Stimulated activated CD4-positive, alpha-beta T cell treated with anti-CD3 and anti-CD28 coated beads, Interleukin-1b, Interleukin-23, amount 100 ng/mL, for 4 hours (primary cell): ENCODE measurements at regions not wholly inside any gene's neighbourhood (a gene's known extent, or its start where the extent isn't known, plus 50 kb on each side); places are given as distances from the start of the nearest gene placed in this dataset.
"Not testable (repeated sequence)": the region's sequence is repeated elsewhere in the genome, so short reads cannot be mapped to it uniquely, and the experiment has no call there.

ENCODE experiments used
- DNase-seq, 2 donors: peaks; one replicate each; pipeline ENCODE4 v3.0.0-alpha.2; 2020; ENCODE audit warnings: low read depth in 2 of 2

DNA sequence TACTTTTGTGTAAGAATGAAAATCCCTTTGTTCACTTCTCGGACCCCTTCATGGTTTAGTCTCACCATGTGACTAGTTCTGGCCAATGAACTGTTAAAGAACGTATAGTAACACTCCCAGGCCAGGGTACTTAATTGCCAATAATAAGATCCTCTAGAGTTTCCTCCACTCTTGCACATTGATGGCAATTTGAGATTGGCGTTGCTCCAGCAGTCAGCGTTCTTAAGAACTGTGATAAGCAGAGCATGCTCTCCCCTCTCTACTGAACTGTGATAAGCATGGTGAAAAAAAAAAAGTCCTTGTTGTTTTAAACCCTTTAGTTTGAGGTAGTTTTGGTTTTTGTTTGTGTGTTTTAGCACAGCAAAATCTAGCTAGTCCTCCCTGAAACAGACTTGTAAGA is 854.5 kb downstream of the SLC6A15 start:
- no peak for DNase-seq

DNA sequence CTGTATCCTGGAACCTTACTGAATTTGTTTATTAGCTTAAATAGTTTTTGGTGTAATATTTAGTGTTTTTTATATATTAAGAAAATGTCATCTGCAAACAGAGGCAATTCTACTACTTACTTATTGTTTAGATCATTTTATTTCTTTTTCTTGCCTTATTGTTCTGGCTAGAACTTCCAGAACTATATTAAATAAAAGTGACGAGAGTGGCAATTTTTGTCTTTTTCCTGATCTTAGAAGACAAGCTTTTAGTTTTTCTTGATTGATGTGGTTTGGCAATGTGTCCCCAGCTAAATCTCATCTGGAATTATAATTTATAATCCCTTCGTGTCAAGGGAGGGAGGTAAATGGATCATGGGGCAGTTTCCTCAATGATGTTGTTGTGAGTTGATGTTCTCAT is 857.8 kb downstream of the SLC6A15 start:
- DNase-seq, result no peak

DNA sequence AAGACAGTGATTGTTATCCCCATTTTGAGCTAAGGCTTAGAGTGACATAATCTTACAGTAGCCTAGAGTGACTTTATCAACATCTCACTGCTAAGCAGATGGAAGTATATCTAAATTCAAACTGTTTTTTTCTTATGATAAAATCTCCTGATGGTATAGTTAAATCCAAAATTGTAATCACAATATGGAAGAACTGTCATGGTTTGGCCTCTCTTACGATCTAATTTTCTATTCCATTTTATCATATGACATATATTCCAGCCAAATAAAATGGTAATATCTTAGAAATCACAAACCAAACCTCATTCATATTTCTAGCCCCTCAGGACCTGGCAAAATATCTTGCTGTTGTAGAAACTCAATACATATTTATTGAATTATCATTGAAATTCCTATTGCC is 864.7 kb downstream of the SLC6A15 start:
- DNase-seq, result no peak

DNA sequence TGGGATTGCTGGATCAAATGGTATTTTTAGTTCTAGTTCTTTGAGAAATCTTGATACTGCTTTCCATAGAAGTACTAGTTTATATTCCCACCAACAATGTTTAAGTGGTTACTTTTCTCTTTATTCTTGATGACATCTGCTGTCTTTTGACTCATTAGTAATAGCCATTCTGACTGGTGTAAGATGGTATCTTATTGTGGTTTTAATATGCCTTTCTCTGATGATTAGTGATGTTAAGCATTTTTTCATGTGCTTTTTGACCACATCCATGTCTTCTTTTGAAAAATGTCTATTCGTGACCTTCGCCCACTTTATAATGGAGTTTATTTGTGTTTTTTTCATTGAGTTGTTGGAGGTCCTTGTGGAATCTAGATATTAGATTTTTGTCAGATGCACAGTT is 865.7 kb downstream of the SLC6A15 start:
- no peak for DNase-seq

DNA sequence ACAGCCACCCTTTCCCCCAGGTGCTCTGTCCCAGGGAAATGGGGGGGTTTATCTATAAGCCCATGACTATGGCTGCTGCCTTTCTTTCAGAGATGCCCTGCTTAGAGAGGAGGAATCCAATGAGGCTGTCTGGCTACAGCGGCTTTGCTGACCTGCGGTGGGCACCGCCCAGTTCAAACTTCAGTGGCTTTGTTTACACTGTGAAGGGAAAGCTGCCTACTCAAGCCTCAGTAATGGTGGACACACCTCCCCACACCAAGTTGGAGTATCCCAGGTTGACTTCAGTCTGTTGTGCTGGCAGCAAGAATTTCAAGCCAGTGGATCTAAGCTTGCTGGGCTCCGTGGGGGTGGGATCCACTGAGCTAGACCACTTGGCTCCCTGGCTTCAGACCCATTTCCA is 869.2 kb downstream of the SLC6A15 start:
- DNase-seq, result no peak

DNA sequence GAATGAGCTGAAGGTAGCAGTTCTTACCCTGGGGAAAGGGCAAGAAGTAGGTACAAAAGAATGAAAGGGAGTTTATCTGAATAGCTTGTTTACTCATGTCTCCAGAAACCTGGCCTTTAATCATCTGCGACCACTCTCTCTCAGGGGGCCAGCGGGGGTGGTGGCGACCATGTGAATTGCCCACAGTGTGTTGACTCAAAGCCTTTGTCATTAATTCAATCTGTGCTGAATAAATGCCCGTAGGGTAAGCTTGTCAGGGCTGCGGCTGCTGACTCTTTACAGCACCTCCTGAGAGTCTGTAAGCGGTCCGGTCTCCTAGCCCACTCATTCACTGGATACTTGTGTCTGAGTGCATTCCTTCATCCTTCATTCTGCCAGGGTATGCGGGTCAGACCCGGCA is 874.4 kb downstream of the SLC6A15 start:
- DNase-seq, result no peak

DNA sequence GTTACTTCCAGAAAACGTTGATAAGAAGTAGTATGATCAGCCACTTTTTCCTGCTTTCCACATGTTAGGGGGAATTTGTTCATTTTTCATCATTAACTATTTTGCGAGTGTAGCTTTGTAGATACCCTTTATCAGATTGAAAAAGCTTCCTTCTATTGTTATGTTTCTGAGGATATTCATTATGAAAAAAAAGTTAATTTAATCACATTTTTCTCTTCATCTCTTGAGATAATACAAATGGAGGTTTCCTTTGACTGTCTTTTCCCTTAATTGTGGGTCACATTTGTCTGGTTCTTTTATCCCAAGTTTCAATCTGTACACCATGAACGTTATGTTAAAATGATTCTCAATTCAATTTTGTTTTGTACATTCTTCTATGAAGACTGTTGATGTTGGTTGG is 875.7 kb downstream of the SLC6A15 start:
- DNase-seq, result no peak

DNA sequence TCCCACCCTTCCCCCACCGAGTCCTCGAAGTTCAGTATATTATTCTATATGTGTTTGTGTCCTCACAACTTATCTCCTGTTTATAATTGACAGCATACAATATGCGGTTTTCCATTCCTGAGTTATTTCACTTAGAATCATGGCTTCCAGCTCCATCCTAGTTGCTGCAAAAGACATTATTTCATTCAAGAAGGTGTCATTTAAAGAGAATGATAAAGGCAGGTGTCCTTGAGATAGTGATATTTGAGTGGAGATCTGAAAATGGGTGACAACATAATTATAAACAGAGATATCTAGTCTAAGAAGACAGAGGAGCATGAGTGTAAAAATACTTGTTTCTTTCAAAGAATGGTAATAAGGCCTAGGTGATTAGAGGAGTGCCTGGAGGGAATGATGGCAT is 876.8 kb downstream of the SLC6A15 start:
- DNase-seq, result no peak

DNA sequence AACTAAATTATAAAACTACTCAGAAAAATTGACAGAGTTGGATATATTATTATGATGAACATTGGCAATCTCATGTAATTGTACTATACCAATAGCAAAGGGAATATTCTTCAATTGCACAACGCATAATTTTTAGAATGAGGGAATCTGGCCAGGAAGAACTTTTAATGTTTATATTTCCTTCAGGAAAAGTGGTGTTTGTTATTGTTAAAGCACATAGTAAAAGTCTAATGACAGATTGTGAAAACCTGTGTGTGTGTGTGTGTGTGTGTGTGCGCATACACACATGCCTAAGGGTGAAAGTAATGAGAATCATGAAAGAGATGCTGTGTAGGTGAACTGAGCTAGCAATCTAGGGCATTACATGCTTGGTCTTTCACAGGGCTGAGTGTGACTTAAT is 877.7 kb downstream of the SLC6A15 start:
- no peak for DNase-seq

DNA sequence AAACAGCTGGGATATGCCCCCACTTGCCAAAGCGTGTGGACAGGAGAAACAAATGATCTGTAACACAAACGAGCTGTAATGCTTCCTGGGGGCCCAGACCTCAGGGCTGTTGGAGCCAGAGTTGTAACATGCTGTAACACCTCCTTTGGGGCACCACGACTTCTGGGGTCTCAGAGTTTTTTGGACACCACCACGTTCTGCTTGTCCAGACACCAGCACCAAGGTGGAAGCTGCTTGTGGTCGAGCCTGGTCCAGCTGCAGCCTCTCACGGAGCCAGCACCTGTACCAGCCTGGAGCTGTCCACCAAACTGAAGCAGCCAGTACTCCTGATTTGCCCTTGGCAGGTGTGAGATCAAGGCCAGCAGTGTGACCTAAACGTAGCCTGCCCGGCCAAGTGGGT is 879.4 kb downstream of the SLC6A15 start:
- DNase-seq, result no peak

DNA sequence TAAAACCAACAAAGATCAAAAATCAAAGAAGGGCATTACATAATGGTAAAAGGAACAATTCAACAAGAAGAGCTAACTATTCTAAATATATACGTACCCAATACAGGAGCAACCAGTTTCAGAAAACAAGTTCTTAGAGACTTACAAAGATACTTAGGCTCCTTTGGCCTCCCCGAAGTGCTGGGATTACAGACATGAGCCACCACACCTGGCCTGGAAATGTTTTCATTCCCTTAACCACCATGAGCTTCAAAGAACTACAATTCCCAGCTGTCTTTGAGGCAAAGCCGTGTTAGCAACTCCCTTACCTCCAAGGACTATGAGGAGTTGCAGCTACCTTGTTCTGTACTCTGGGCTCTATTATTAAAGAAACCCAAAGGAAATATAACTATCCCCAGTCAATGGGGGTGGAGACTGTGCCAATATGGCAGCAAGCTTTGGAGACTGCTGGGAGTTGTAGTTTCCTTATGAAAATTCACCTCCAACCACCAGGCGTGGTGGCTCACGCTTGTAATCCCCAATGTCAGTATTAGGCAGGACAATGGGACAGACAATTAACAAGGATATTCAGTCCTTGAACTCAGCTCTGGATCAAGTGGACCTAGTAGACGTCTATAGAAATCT is 893.9 kb downstream of the SLC6A15 start:
- not testable (repeated sequence) for DNase-seq

DNA sequence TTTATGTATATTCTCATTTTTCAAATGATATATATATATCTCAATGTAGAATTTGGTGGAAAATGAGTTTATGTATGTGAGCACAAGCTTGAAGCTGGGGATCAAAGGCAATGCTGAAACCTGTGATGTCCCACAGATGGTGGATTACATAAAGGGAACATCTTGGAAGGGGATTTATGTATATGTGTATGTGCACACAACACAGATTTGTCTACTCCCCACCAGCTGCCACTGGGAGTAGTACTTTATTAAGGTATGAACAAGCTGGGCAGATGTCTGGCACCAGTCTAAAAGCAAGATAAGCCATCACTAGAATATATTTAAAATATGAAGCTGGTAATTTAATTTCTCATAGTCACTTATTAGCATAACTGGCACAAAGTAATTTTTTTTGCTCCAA is 895.6 kb downstream of the SLC6A15 start:
- no peak for DNase-seq

DNA sequence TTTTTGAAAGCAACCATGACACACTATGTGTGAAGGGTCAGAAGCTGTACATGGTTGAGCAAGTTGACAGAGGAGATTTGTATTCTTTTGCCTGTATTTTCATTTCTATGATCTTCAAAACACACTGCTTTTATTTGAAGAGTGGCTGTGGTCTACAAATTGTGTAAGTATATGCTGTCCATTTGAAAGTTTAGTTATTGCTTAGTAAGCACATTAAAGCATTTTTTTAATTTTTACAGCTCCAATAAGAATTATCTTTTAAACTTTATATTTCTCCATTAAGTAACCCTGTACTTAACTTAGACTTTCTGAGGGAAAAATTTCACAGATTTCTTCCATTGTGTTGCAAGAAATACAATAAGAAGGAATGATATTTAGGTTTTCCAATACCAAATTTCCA is 915.2 kb downstream of the SLC6A15 start:
- DNase-seq, result no peak

DNA sequence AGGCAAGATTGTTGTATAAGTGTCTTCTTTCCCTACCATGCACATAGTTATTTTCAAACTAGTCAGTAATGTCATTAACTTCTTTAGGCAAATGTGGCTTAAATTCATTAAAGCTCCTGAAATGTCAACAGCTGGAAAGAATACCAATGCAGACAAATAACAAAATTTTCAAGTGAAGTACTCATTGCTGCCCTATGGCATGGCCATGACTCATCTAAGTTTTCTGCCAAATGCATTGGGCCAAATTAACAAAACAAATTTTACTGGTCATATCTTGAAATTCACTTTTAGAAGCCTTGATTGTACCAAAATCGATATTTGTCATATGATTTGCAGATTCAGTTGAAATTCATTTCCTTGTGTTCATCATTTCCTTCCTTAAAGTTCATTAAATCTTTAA is 915.9 kb downstream of the SLC6A15 start:
- no peak for DNase-seq

DNA sequence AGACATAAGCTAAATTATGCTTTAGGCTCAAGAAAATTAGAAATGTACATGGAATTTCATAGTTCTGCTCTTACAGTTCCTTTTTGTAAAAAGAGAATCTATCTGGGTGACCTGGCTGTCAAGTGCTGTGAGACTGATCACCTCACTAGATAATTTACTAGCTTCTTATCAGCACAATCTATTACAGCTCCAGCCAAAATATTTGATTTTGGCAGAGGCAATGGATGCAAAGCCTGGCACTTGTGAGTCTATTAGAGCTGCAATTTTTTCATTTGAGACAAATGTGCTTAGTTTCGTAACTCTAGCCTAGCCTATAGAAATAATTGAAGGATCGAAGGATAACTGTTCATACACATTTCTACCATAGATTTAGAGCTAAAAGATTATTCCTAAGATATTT is 927.5 kb downstream of the SLC6A15 start:
- DNase-seq, result no peak

DNA sequence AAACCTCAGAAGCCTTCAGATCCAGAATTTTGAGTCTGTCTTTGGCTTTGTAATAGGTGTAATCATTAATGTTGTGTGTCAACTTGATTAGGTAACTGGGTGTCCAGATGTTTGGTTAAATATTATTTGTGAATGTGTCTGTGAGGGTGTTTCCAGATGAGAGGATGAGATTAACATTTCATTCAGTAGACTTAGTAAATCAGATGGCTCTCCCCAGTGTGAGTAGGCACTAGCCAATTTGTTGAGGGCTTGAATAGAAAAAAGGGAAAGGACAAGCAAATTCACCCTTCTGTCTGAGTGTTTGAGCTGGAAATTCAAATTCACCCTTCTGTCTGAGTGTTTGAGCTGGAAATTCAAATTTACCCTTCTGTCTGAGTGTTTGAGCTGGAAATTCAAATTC is 932.2 kb downstream of the SLC6A15 start:
- no peak for DNase-seq

DNA sequence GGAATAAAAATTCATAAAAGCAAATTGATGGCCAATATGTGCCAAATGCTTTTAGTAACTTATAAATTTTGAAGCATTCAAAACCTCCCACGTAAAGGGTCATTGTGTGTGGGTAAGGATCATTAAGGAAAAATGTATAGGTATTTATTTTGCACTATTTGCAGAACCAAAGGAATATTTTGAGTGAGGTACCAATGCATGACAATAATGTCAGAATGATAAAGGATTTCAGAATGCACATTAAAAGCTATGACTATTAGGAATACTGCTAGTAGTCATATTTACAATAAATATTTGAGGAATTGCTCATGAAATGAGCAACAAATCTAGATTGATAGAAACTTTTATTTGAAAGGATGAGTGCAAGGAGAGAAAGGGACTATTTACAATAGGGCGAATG is 932.8 kb downstream of the SLC6A15 start:
- DNase-seq, result no peak

DNA sequence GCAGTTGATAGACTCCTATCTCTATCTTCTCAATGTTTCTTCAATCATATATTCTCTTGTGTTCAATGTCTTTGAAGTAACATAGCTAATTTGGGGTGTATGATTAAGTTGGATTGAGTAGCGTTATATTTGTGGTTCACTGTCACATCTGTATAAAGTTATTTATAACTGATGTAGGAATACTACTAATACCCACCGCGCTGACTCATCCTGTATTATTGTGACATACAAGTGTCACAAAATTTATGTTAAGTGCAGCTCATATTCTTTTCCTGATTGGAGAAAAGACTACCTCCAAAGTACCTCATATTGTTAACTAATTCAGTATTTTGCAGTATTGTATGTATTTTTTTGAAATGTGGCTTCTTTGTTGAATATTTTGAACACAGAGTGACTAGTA is 940.8 kb downstream of the SLC6A15 start:
- DNase-seq, result no peak

DNA sequence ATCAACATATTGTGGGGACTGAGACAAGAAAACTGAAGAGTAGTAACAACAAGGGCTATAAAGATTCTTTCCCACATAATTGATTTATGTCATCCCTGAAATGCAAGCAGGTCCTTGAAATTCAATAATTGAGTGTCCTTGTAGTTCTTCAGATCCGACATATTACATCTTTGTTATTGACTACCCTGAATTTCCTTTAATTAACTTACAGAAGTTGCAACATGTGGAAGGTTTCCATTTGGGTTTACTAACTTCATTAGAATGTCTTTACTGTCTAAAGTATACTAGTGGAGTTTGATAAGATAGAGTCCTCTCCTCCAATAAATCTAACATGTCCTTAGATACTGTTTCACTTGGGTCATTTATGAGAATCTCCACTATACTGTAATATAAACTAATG is 951.8 kb downstream of the SLC6A15 start:
- DNase-seq, result no peak

DNA sequence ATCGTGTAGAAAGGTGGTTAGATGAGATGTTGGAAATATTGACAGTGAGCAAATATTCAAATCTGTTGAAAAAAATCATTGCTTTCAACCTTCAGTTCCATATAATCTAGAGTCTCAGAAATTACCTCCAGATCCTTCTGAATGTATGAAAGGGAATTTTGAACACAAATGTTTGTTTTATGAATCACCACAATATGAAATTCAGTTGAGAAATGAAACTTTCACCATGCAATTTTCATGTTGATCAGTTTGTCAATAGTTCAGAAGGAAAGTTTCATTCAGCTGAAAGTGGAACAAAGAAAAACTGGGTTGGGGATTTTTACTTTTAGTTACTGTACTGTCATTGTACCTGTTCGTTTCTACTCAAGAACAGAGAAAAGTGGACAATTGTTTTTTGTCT is 953.6 kb downstream of the SLC6A15 start:
- DNase-seq, result no peak

DNA sequence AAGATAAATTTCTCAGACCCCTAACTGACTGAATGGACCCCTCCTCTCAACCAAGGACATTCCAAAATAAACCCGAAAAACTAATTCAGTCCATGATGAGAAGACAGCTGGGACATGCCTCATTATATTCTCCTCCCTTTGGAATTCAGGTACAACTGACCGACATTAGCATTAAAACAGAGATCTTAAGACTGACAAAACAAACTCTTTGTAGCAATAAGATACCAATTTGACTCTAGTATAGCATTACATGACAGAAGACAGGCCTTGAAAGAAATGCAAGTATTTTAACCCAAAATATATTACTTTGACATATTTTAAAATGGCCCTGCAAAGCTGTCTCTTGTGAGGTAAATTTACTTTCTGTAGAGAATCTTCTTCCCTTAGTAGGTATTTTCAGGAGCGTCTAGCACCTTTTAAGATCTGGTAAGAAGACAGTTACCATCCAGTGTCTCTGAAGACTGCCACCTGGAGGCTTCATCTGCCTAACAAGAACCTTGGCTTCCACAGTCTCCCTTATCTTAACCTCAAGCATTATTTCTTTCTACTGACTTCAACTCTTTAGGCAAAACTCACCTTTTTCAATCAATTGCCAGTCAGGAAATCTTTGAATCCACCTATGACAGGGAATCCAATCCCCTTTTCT is 957.5 kb downstream of the SLC6A15 start:
- no peak for DNase-seq

DNA sequence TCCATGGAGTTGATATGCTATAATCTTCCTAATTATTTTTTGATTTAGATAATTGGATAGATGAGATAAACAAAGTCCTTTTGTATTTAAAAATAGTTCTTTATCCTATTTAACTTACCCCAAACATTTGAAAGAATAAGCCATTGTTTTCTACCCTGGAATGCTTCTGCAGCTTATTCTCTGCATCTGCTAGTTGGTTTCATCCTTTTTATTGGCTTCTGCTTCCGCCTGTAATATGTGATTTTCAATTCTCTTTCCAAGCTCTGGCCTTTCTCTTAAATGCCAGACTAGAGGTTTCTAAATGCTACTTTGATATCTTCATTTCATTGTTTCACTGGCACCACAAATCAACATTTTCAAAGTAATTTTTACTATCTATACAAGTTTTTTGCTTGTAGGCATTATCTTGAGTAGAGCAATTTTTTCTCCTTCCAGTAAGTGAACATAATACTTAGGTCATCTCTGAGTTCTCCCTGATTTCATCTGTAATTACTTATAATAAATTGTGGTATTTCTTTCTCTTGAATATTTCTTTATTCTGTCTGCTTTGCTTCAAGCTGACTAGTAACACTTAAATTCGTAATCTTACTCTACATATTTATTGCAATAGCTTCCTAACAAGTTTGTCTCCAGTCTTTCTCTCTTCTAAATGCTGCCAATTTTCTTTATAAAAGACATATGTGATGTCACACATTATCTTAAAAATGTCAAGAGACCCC is 958.4 kb downstream of the SLC6A15 start:
- DNase-seq, result no peak

DNA sequence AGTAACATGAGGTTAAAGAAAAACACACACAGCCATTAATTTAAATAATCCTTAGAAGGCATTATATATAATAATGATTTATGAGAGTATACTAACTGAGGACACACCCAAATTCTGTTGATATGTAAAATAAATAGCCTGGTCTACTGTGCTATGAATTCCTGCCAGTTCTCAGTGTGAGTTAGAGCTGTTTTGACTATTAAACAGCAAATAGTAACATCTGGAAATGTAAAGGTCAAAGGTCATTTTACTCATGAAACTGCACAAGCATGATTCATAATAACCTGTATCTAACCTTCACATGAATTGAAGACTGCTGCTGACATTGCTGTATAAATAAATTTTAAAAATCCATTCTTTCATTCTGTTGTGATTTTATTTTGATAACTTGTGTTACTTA is 966.7 kb downstream of the SLC6A15 start:
- no peak for DNase-seq
